ENCODE measurements at regions not wholly inside any gene's neighbourhood (a gene's known extent, or its start where the extent isn't known, plus 50 kb on each side); places are given as distances from the start of the nearest gene placed in this dataset.

DNA sequence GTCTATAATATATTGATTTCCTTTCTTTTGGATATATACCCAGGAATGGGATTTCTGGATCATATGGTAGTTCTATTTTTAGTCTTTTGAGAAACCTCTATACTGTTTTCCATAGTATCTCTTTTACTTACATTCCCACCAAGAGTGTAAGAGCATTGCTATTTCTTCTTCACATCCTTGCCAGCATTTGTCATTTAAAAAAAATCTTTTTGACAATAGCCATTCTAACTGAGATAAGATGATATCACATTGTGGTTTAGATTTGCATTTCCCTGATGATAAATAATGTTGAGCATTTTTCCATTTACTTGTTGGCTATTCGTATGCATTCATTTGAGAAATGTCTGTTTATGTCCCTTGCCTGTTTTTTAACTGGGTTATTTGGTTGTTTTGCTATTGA lies 467.4 kb downstream of the COL11A1 start:
- Histone ChIP-seq H3K79me2 (no peaks in the 10 kb centered on the region), H4K20me1 (ENCODE audit: insufficient read depth, poor library complexity, severe bottlenecking) (no peaks in the 10 kb centered on the region), H3K4me2 (no peak overlapping the region), H3K4me1 (ENCODE audit: insufficient read depth) (no peaks in the 10 kb centered on the region), H3K9me2 (replicated peaks; ENCODE audit: insufficient read depth) (no peaks in the 10 kb centered on the region), H2AFZ (no peak overlapping the region), H3K27ac (no peak overlapping the region), H3K27me3 (no peaks in the 10 kb centered on the region), H3K9me3 (ENCODE audit: low read depth) (no peaks in the 10 kb centered on the region), H3K36me3 (replicated peaks; ENCODE audit: insufficient read depth, low read depth) (no peaks in the 10 kb centered on the region), H3K4me3 (no peak overlapping the region)
- 71% methylated on average over 1 of the region's 1 CpG for WGBS (ENCODE audit: low lambda C conversion rate, missing lambda C conversion rate)
- no peak for TF ChIP-seq EZH2phosphoT487 (IDR thresholded peaks at IDR 0.05; ENCODE audit: low read depth, severe bottlenecking, unreplicated experiment)
- TF ChIP-seq, protein P1, sequence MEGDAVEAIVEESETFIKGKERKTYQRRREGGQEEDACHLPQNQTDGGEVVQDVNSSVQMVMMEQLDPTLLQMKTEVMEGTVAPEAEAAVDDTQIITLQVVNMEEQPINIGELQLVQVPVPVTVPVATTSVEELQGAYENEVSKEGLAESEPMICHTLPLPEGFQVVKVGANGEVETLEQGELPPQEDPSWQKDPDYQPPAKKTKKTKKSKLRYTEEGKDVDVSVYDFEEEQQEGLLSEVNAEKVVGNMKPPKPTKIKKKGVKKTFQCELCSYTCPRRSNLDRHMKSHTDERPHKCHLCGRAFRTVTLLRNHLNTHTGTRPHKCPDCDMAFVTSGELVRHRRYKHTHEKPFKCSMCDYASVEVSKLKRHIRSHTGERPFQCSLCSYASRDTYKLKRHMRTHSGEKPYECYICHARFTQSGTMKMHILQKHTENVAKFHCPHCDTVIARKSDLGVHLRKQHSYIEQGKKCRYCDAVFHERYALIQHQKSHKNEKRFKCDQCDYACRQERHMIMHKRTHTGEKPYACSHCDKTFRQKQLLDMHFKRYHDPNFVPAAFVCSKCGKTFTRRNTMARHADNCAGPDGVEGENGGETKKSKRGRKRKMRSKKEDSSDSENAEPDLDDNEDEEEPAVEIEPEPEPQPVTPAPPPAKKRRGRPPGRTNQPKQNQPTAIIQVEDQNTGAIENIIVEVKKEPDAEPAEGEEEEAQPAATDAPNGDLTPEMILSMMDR (IDR thresholded peaks at IDR 0.05; ENCODE audit: poor library complexity): no peak
- no peak for TF ChIP-seq EZH2 (IDR thresholded peaks at IDR 0.05; ENCODE audit: borderline replicate concordance)
- DNase-seq (ENCODE audit: low spot score): no peak

DNA sequence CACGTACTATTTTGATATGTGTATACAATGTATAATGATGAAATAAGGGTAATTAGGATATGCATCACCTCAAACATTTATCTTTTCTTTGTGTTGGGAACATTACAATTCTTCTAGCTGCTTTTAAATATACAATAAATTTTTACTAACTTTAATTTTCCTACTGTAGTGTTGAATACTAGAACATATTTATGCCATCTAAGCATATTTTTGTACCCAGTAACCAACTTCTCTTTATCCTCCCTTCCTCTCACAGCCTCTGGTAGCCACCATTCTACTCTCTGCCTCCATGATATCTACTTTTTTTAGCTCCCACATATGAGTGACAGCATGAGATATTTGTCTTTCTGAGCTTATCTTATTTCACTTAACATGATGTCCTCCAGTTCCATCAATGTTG lies 468.0 kb downstream of the COL11A1 start:
- no peak overlapping the region for H3K27ac ChIP-seq
- no peaks in the 10 kb centered on the region for H3K27me3 ChIP-seq
- no peaks in the 10 kb centered on the region for H3K4me1 ChIP-seq (ENCODE audit: insufficient read depth)
- no peak overlapping the region for H2AFZ ChIP-seq
- TF ChIP-seq EZH2 (IDR thresholded peaks at IDR 0.05; ENCODE audit: borderline replicate concordance) (no peak), EZH2phosphoT487 (IDR thresholded peaks at IDR 0.05; ENCODE audit: low read depth, severe bottlenecking, unreplicated experiment) (no peak)
- TF ChIP-seq, protein P1 (IDR thresholded peaks at IDR 0.05; ENCODE audit: poor library complexity): no peak
- no peaks in the 10 kb centered on the region for H3K9me2 ChIP-seq (replicated peaks; ENCODE audit: insufficient read depth)
- H3K36me3 ChIP-seq (replicated peaks; ENCODE audit: insufficient read depth, low read depth): no peaks in the 10 kb centered on the region
- no peak overlapping the region for H3K4me2 ChIP-seq
- no peak for DNase-seq (ENCODE audit: low spot score)
- no peaks in the 10 kb centered on the region for H3K9me3 ChIP-seq (ENCODE audit: low read depth)
- H3K79me2 ChIP-seq: no peaks in the 10 kb centered on the region
- H3K4me3 ChIP-seq: no peak overlapping the region
- H4K20me1 ChIP-seq (ENCODE audit: insufficient read depth, poor library complexity, severe bottlenecking): no peaks in the 10 kb centered on the region
- WGBS (ENCODE audit: low lambda C conversion rate, missing lambda C conversion rate): 83% methylated on average over 1 of the region's 1 CpG

DNA sequence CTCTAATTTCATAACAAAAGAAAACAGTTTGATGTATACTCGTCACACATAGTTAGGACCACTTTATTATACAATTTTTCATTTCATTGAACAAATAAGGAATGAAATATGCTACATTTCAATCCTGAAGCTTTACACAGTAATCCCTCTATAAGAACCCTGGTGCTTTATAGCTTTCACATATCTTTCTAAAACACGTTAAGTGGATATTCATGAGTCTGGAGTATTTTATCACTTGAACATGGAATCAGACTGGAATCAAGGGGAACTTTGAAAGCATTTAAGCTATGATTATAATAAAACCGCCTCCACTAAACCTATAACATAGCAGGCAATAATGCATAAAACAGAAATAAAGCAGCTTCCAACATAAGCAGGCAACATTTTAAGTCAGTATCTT lies 476.6 kb downstream of the COL11A1 start:
- no peak overlapping the region for H3K27ac ChIP-seq
- no peaks in the 10 kb centered on the region for H4K20me1 ChIP-seq (ENCODE audit: insufficient read depth, poor library complexity, severe bottlenecking)
- no peaks in the 10 kb centered on the region for H3K36me3 ChIP-seq (replicated peaks; ENCODE audit: insufficient read depth, low read depth)
- no peak for DNase-seq (ENCODE audit: low spot score)
- H3K4me3 ChIP-seq: no peak overlapping the region
- no peaks in the 10 kb centered on the region for H3K9me3 ChIP-seq (ENCODE audit: low read depth)
- H3K4me1 ChIP-seq (ENCODE audit: insufficient read depth): no peaks in the 10 kb centered on the region
- H3K79me2 ChIP-seq: no peaks in the 10 kb centered on the region
- WGBS (ENCODE audit: low lambda C conversion rate, missing lambda C conversion rate): 46% methylated on average over 3 of the region's 3 CpGs
- H3K4me2 ChIP-seq: no peak overlapping the region
- H3K27me3 ChIP-seq: no peaks in the 10 kb centered on the region
- H3K9me2 ChIP-seq (replicated peaks; ENCODE audit: insufficient read depth): no peaks in the 10 kb centered on the region
- no peak overlapping the region for H2AFZ ChIP-seq
- TF ChIP-seq EZH2phosphoT487 (IDR thresholded peaks at IDR 0.05; ENCODE audit: low read depth, severe bottlenecking, unreplicated experiment) (no peak), EZH2 (IDR thresholded peaks at IDR 0.05; ENCODE audit: borderline replicate concordance) (no peak)
- TF ChIP-seq, protein P1 (IDR thresholded peaks at IDR 0.05; ENCODE audit: poor library complexity): no peak

DNA sequence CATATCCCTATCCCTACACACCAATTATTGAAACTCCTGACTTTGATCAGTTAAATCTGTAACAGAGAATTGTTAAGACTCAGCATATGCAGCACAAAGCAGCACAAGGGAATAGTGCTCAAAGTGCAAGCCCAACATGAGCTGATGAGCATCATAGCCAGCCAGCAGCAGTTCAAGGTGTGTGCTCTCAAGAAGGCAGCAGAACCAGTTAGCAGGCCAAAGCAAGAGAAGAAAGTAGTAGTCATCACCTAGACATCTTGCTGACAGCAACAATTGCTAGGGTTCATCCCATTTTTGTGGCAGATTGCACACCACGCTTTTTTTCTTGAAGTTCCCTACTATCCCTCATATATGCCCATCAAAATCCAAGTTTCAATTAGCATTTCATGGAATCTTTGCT lies 478.3 kb downstream of the COL11A1 start:
- Histone ChIP-seq H3K36me3 (replicated peaks; ENCODE audit: insufficient read depth, low read depth) (no peaks in the 10 kb centered on the region), H3K27me3 (no peaks in the 10 kb centered on the region), H3K4me1 (ENCODE audit: insufficient read depth) (no peaks in the 10 kb centered on the region), H4K20me1 (ENCODE audit: insufficient read depth, poor library complexity, severe bottlenecking) (no peaks in the 10 kb centered on the region), H2AFZ (no peak overlapping the region), H3K4me3 (no peak overlapping the region), H3K9me2 (replicated peaks; ENCODE audit: insufficient read depth) (no peaks in the 10 kb centered on the region), H3K9me3 (ENCODE audit: low read depth) (no peaks in the 10 kb centered on the region), H3K27ac (no peak overlapping the region), H3K79me2 (no peaks in the 10 kb centered on the region), H3K4me2 (no peak overlapping the region)
- TF ChIP-seq EZH2 (IDR thresholded peaks at IDR 0.05; ENCODE audit: borderline replicate concordance) (no peak), EZH2phosphoT487 (IDR thresholded peaks at IDR 0.05; ENCODE audit: low read depth, severe bottlenecking, unreplicated experiment) (no peak)
- TF ChIP-seq, protein P1 (IDR thresholded peaks at IDR 0.05; ENCODE audit: poor library complexity): no peak
- WGBS (ENCODE audit: low lambda C conversion rate, missing lambda C conversion rate): 100% methylated on average over 1 of the region's 1 CpG
- no peak for DNase-seq (ENCODE audit: low spot score)
